Liver (tissue), 8 donors: ENCODE measurements at regions not wholly inside any gene's neighbourhood (a gene's known extent, or its start where the extent isn't known, plus 50 kb on each side); places are given as distances from the start of the nearest gene placed in this dataset.

Experiments used
- DNase-seq: peaks from one replicate; pipeline ENCODE4 v3.0.0-alpha.2; 2017; ENCODE audit warnings: low spot score
- H3K27ac ChIP-seq, 2 donors: one replicate each; pipeline ENCODE4 v1.7.0; 2013; ENCODE audit warnings: inconsistent platforms in 2 of 2, low read length in 2 of 2, control low read depth in 1 of 2, low read depth in 1 of 2, mild to moderate bottlenecking in 1 of 2
- H3K27me3 ChIP-seq, 4 donors: one replicate each; pipeline versions ENCODE4 v1.6.1 to v1.7.0; 2013; ENCODE audit warnings: low read length in 3 of 4, inconsistent platforms in 1 of 4, mild to moderate bottlenecking in 1 of 4, moderate library complexity in 1 of 4; ENCODE audit not compliant: control insufficient read depth in 4 of 4, insufficient read depth in 4 of 4
- H3K36me3 ChIP-seq, 4 donors: one replicate each; pipeline versions ENCODE4 v1.6.1 to v1.7.0; 2013; ENCODE audit warnings: low read length in 3 of 4, mild to moderate bottlenecking in 3 of 4, low read depth in 1 of 4, moderate library complexity in 1 of 4; ENCODE audit not compliant: control insufficient read depth in 4 of 4, insufficient read depth in 3 of 4
- H3K4me1 ChIP-seq, 4 donors: one replicate each; pipeline versions ENCODE4 v1.6.1 to v1.7.0; 2013; ENCODE audit warnings: low read length in 3 of 4, mild to moderate bottlenecking in 3 of 4, moderate library complexity in 1 of 4; ENCODE audit not compliant: control insufficient read depth in 4 of 4, insufficient read depth in 4 of 4
- H3K4me3 ChIP-seq, 3 donors: one replicate each; pipeline versions ENCODE4 v1.6.1 to v1.7.0; 2013; ENCODE audit warnings: low read length in 3 of 3, control low read depth in 1 of 3, low read depth in 1 of 3, mild to moderate bottlenecking in 1 of 3
- H3K9ac ChIP-seq, 2 donors: one replicate each; pipeline ENCODE4 v1.7.0; 2013; ENCODE audit warnings: low read length in 2 of 2, mild to moderate bottlenecking in 2 of 2, moderate library complexity in 2 of 2, control low read depth in 1 of 2, low read depth in 1 of 2
- H3K9me3 ChIP-seq, 4 donors: one replicate each; pipeline versions ENCODE4 v1.6.1 to v1.7.0; 2013; ENCODE audit warnings: low read length in 3 of 4; ENCODE audit not compliant: control insufficient read depth in 4 of 4
- ATF3 ChIP-seq: IDR thresholded peaks from 2 replicates; pipeline ENCODE4 v1.6.1; 2016; ENCODE audit warnings: antibody characterized with exemption
- EGR1 ChIP-seq, 2 donors: IDR thresholded peaks; 2 replicates each; pipeline ENCODE4 v1.6.1; 2016 to 2018; ENCODE audit warnings: antibody characterized with exemption in 2 of 2, low read depth in 2 of 2
- FOXA1 ChIP-seq: IDR thresholded peaks from 2 replicates; pipeline ENCODE4 v1.6.1; 2016; ENCODE audit warnings: antibody characterized with exemption
- FOXA2 ChIP-seq: IDR thresholded peaks from 2 replicates; pipeline ENCODE4 v1.6.1; 2016; ENCODE audit warnings: antibody characterized with exemption
- GABPA ChIP-seq, 2 donors: IDR thresholded peaks in 1 of 2; conservative IDR thresholded peaks in 1 of 2; 2 replicates each; pipeline ENCODE4 v1.6.1; 2016; ENCODE audit warnings: antibody characterized with exemption in 2 of 2, mild to moderate bottlenecking in 1 of 2, moderate library complexity in 1 of 2
- HNF4A ChIP-seq, 2 donors: conservative IDR thresholded peaks; 2 replicates each; pipeline ENCODE4 v1.6.1; 2016; ENCODE audit warnings: antibody characterized with exemption in 2 of 2, mild to moderate bottlenecking in 2 of 2
- HNF4G ChIP-seq: IDR thresholded peaks from 2 replicates; pipeline ENCODE4 v1.6.1; 2016; ENCODE audit warnings: antibody characterized with exemption
- JUND ChIP-seq, 2 donors: IDR thresholded peaks; 2 replicates each; pipeline ENCODE4 v1.6.1; 2016; ENCODE audit warnings: antibody characterized with exemption in 2 of 2
- MAX ChIP-seq: IDR thresholded peaks from 2 replicates; pipeline ENCODE4 v1.6.1; 2016; ENCODE audit warnings: antibody characterized with exemption
- NR2F2 ChIP-seq: IDR thresholded peaks from 2 replicates; pipeline ENCODE4 v1.6.1; 2016; ENCODE audit warnings: antibody characterized with exemption
- RAD21 ChIP-seq, 2 donors: IDR thresholded peaks; 2 replicates each; pipeline ENCODE4 v1.6.1; 2016; ENCODE audit warnings: antibody characterized with exemption in 2 of 2, mild to moderate bottlenecking in 2 of 2
- RXRA ChIP-seq, 2 donors: IDR thresholded peaks; 2 replicates each; pipeline ENCODE4 v1.6.1; 2017 to 2018; ENCODE audit warnings: antibody characterized with exemption in 2 of 2, mild to moderate bottlenecking in 1 of 2
- SP1 ChIP-seq: IDR thresholded peaks from 2 replicates; pipeline ENCODE4 v1.6.1; 2018; ENCODE audit warnings: antibody characterized with exemption, mild to moderate bottlenecking
- TAF1 ChIP-seq: conservative IDR thresholded peaks from 2 replicates; pipeline ENCODE4 v1.6.1; 2016; ENCODE audit warnings: antibody characterized with exemption, mild to moderate bottlenecking
- YY1 ChIP-seq: IDR thresholded peaks from 2 replicates; pipeline ENCODE4 v1.6.1; 2016; ENCODE audit warnings: antibody characterized with exemption, mild to moderate bottlenecking
- ZBTB33 ChIP-seq: IDR thresholded peaks from 2 replicates; pipeline ENCODE4 v1.6.1; 2016; ENCODE audit warnings: antibody characterized with exemption
- WGBS: extraction: QIAGEN DNeasy Blood & Tissue Kit; methylation state at CpG from one replicate; pipeline ENCODE4 v1.1.7; 2013; 5-methylcytosine and 5-hydroxymethylcytosine counted together
- TF ChIP-seq, protein P1 (sequence below): IDR thresholded peaks from 2 replicates; pipeline ENCODE4 v1.6.1; 2016; ENCODE audit warnings: antibody characterized with exemption, mild to moderate bottlenecking
- TF ChIP-seq, protein P2 (sequence below): fragments of 150-350 bp; IDR thresholded peaks from 2 replicates; pipeline ENCODE4 v1.5.1; 2017; ENCODE audit warnings: improper control_type of control experiment, low read depth, low read length; ENCODE audit not compliant: missing input control
- donor health status: healthy.
- donor health status: healthy.
- donor health status: healthy.
- donor health status: healthy.
- donor health status: healthy.

DNA sequence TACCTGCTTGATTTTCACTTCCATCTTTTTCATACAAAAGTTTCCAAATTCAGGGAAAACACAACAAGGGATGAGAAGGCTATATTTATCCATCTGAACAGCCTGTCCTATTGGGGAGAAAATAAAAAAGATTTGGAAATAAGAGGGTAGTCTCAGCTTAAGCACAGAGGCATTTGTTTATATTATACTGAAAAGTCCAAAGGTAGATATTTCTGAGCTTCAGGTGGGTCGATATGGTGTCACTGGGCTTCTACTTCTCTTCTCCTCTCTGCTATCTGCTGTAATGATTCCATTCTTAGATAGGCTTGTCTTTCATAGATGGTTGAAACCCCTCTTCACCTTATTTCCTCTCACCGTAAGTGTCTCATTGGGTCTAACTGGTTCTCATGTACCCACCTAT, 337.0 kb downstream of the INSC start:
- Histone ChIP-seq H3K36me3 (no peaks in the 10 kb centered on the region), H3K9ac (no peak overlapping the region), H3K27me3 (no peaks in the 10 kb centered on the region), H3K27ac (peak overlapping the region; percentile 15 to 33), H3K4me1 (peaks cover 0 to 22% (median 13%) of the 10 kb centered on the region in 4 donors), H3K4me3 (no peak overlapping the region), H3K9me3 (no peaks in the 10 kb centered on the region)
- no peak for TF ChIP-seq FOXA1
- peak; percentile 18 for TF ChIP-seq ATF3
- no peak for TF ChIP-seq ZBTB33
- TF ChIP-seq, protein P1, sequence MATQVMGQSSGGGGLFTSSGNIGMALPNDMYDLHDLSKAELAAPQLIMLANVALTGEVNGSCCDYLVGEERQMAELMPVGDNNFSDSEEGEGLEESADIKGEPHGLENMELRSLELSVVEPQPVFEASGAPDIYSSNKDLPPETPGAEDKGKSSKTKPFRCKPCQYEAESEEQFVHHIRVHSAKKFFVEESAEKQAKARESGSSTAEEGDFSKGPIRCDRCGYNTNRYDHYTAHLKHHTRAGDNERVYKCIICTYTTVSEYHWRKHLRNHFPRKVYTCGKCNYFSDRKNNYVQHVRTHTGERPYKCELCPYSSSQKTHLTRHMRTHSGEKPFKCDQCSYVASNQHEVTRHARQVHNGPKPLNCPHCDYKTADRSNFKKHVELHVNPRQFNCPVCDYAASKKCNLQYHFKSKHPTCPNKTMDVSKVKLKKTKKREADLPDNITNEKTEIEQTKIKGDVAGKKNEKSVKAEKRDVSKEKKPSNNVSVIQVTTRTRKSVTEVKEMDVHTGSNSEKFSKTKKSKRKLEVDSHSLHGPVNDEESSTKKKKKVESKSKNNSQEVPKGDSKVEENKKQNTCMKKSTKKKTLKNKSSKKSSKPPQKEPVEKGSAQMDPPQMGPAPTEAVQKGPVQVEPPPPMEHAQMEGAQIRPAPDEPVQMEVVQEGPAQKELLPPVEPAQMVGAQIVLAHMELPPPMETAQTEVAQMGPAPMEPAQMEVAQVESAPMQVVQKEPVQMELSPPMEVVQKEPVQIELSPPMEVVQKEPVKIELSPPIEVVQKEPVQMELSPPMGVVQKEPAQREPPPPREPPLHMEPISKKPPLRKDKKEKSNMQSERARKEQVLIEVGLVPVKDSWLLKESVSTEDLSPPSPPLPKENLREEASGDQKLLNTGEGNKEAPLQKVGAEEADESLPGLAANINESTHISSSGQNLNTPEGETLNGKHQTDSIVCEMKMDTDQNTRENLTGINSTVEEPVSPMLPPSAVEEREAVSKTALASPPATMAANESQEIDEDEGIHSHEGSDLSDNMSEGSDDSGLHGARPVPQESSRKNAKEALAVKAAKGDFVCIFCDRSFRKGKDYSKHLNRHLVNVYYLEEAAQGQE: no peak
- TF ChIP-seq SP1: peak; percentile 73
- TF ChIP-seq YY1: peak; percentile 41
- TF ChIP-seq JUND (IDR thresholded peaks at IDR 0.05): peak in 1 of 2 donors; percentile 23
- peak; percentile 50 for TF ChIP-seq HNF4G
- TF ChIP-seq, protein P2, sequence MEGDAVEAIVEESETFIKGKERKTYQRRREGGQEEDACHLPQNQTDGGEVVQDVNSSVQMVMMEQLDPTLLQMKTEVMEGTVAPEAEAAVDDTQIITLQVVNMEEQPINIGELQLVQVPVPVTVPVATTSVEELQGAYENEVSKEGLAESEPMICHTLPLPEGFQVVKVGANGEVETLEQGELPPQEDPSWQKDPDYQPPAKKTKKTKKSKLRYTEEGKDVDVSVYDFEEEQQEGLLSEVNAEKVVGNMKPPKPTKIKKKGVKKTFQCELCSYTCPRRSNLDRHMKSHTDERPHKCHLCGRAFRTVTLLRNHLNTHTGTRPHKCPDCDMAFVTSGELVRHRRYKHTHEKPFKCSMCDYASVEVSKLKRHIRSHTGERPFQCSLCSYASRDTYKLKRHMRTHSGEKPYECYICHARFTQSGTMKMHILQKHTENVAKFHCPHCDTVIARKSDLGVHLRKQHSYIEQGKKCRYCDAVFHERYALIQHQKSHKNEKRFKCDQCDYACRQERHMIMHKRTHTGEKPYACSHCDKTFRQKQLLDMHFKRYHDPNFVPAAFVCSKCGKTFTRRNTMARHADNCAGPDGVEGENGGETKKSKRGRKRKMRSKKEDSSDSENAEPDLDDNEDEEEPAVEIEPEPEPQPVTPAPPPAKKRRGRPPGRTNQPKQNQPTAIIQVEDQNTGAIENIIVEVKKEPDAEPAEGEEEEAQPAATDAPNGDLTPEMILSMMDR: no peak
- no peak for TF ChIP-seq TAF1
- TF ChIP-seq RXRA (IDR thresholded peaks at IDR 0.05): peak; percentile 40 to 54
- no peak for TF ChIP-seq FOXA2
- TF ChIP-seq HNF4A (conservative IDR thresholded peaks at IDR 0.05): peak; percentile 67 to 79
- TF ChIP-seq NR2F2: no peak
- TF ChIP-seq GABPA (IDR thresholded peaks at IDR 0.05 in 1 of 2, conservative IDR thresholded peaks at IDR 0.05 in 1 of 2): no peak
- TF ChIP-seq MAX: peak; percentile 24
- peak; percentile 18 to 53 for TF ChIP-seq RAD21 (IDR thresholded peaks at IDR 0.05)
- no peak for TF ChIP-seq EGR1 (IDR thresholded peaks at IDR 0.05; ENCODE audit: low read depth in 2 of 2)
- DNase-seq: no peak
- WGBS: 65% methylated on average over 2 of the region's 2 CpGs
